CD4-positive, alpha-beta T cell treated with Interleukin-21 for 1 hour (primary cell): ENCODE measurements at regions not wholly inside any gene's neighbourhood (a gene's known extent, or its start where the extent isn't known, plus 50 kb on each side); places are given as distances from the start of the nearest gene placed in this dataset.

Experiments
- DNase-seq: peaks from one replicate; pipeline ENCODE4 v3.0.0-alpha.2; 2020

GRCh38 chr5:54602475-54602874 lies 84.9 kb downstream of the SNX18 start:
- no peak for DNase-seq

DNA sequence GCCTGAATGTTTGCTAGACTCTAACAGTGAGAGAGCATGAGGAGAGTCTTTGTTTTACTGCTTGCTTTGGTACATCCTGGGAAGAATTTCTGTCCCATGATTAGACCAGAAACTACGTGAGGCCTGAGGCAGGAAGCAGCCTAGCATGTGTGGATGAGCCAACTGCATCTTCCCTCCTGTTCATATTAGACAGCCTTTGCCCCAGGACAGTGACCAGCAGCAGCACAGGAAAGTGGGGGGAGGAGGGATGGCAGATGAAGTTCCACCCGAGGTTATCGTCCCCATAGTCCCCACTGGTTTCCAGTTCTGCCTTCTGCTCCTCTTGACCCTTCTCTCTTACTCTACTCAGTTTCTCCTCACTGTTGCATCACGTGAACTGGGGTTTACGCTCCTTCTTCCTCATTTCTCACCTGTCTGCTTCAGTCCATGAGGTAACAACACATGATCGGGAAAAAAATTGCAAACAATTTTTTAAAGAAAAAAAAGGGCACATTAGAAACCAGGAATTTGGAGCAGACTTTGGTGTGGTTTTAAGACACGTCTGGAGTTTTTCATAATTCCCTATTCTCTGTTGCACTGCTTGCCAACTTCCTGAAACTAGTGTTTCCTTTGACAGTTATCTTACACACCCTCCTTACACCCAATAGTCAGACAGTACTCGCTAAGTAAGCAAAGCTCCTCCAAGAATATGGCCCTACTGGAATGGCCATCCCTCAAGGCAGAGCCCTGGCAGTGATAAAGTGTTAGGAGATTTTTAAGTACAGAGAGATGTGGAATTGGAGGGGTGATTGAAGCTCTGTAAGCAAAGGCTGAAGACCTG lies 84.1 kb downstream of the SNX18 start:
- no peak for DNase-seq
